ENCODE measurements at regions not wholly inside any gene's neighbourhood (a gene's known extent, or its start where the extent isn't known, plus 50 kb on each side); places are given as distances from the start of the nearest gene placed in this dataset.
A peak's percentile ranks its signal among the peaks of the same experiment; 100 is the strongest.

- ChIA-PET CTCF (ENCODE audit: partially characterized antibody) (no interaction called here), POLR2A (ENCODE audit: partially characterized antibody) (no interaction called here)
Measured at GRCh38 chr22:35475545-35475944, 65.1 kb upstream of the RASD2 start.

GRCh38 chr22:35476341-35476740 lies 64.3 kb upstream of the RASD2 start:
- Histone ChIP-seq H3K27me3 (ENCODE audit: insufficient read depth, low read length) (no peaks in the 10 kb centered on the region), H3K9me3 (ENCODE audit: control insufficient read depth in 1 of 2, low read length in 2 of 2) (no peaks in the 10 kb centered on the region), H3K4me3 (ENCODE audit: low read length in 2 of 2) (no peak overlapping the region), H3K27ac (ENCODE audit: low read depth, low read length) (no peak overlapping the region), H3K4me1 (ENCODE audit: insufficient read depth, low read length) (no peaks in the 10 kb centered on the region), H3K36me3 (ENCODE audit: insufficient read depth, low read length) (no peaks in the 10 kb centered on the region)
- Mint-ChIP-seq H3K36me3 (peaks cover 0 to 4% of the 10 kb centered on the region in 2 donors), H3K4me3 (no peak overlapping the region), H3K9me3 (peaks cover 0 to 3% (median 0%) of the 10 kb centered on the region in 8 donors), H3K4me1 (peaks cover 0 to 3% (median 2%) of the 10 kb centered on the region in 4 donors), H3K27me3 (peaks cover 24% of the 10 kb centered on the region in 2 donors), H3K27ac (no peak overlapping the region)
- DNase-seq = no peak
- POLR2A ChIA-PET (ENCODE audit: partially characterized antibody) = no interaction called here
- intact Hi-C loops (cut with micrococcal nuclease) = no loop called here
- CTCF ChIA-PET (ENCODE audit: partially characterized antibody) = no interaction called here

More at GRCh38 chr22:35475545-35475944, 65.1 kb upstream of the RASD2 start:
- H3K9me3 ChIP-seq (ENCODE audit: control insufficient read depth in 1 of 2, low read length in 2 of 2) = no peaks in the 10 kb centered on the region
- no peaks in the 10 kb centered on the region for H3K27me3 ChIP-seq (ENCODE audit: insufficient read depth, low read length)
- H3K36me3 ChIP-seq (ENCODE audit: insufficient read depth, low read length) = no peaks in the 10 kb centered on the region
- Mint-ChIP-seq H3K4me3 (no peak overlapping the region), H3K4me1 (peaks cover 0 to under 1% (median 0%) of the 10 kb centered on the region in 4 donors), H3K27ac (no peak overlapping the region), H3K36me3 (peaks cover 0 to 9% of the 10 kb centered on the region in 2 donors), H3K9me3 (peaks cover 0 to 3% (median 0%) of the 10 kb centered on the region in 8 donors), H3K27me3 (peaks cover 21% of the 10 kb centered on the region in 2 donors)
- H3K4me1 ChIP-seq (ENCODE audit: insufficient read depth, low read length) = no peaks in the 10 kb centered on the region
- intact Hi-C loops (cut with micrococcal nuclease) = no loop called here
- H3K4me3 ChIP-seq (ENCODE audit: low read length in 2 of 2) = no peak overlapping the region
- no peak overlapping the region for H3K27ac ChIP-seq (ENCODE audit: low read depth, low read length)
- no peak for DNase-seq

- POLR2A ChIA-PET (ENCODE audit: partially characterized antibody) = no interaction called here
- no peak for DNase-seq
Measured at GRCh38 chr22:35477911-35478582, 62.6 kb upstream of the RASD2 start.

GRCh38 chr22:35478633-35479107 lies 62.0 kb upstream of the RASD2 start:
- no peak overlapping the region for H3K4me3 ChIP-seq (ENCODE audit: low read length in 2 of 2)
- H3K4me1 ChIP-seq (ENCODE audit: insufficient read depth, low read length) = no peaks in the 10 kb centered on the region
- no peaks in the 10 kb centered on the region for H3K36me3 ChIP-seq (ENCODE audit: insufficient read depth, low read length)
- H3K9me3 Mint-ChIP-seq = peaks cover 0 to 4% (median 0%) of the 10 kb centered on the region in 8 donors
- POLR2A ChIA-PET (ENCODE audit: partially characterized antibody) = no interaction called here
- no peak overlapping the region for H3K27ac ChIP-seq (ENCODE audit: low read depth, low read length)
- H3K27me3 Mint-ChIP-seq = peaks cover 31 to 32% of the 10 kb centered on the region in 2 donors
- peaks cover 0 to 4% (median 3%) of the 10 kb centered on the region in 4 donors for H3K4me1 Mint-ChIP-seq
- H3K27ac Mint-ChIP-seq = no peak overlapping the region
- no peaks in the 10 kb centered on the region for H3K27me3 ChIP-seq (ENCODE audit: insufficient read depth, low read length)
- CTCF ChIA-PET (ENCODE audit: partially characterized antibody) = no interaction called here
- no peak overlapping the region for H3K4me3 Mint-ChIP-seq
- DNase-seq = no peak
- H3K36me3 Mint-ChIP-seq = no peaks in the 10 kb centered on the region
- no peaks in the 10 kb centered on the region for H3K9me3 ChIP-seq (ENCODE audit: control insufficient read depth in 1 of 2, low read length in 2 of 2)
- intact Hi-C loops (cut with micrococcal nuclease) = no loop called here

More at GRCh38 chr22:35477911-35478582, 62.6 kb upstream of the RASD2 start:
- H3K36me3 Mint-ChIP-seq = no peaks in the 10 kb centered on the region
- H3K4me3 Mint-ChIP-seq = no peak overlapping the region
- Histone ChIP-seq H3K4me1 (ENCODE audit: insufficient read depth, low read length) (no peaks in the 10 kb centered on the region), H3K36me3 (ENCODE audit: insufficient read depth, low read length) (no peaks in the 10 kb centered on the region), H3K27ac (ENCODE audit: low read depth, low read length) (no peak overlapping the region), H3K9me3 (ENCODE audit: control insufficient read depth in 1 of 2, low read length in 2 of 2) (no peaks in the 10 kb centered on the region), H3K27me3 (ENCODE audit: insufficient read depth, low read length) (no peaks in the 10 kb centered on the region), H3K4me3 (ENCODE audit: low read length in 2 of 2) (no peak overlapping the region)
- H3K4me1 Mint-ChIP-seq = peaks cover 0 to 4% (median 3%) of the 10 kb centered on the region in 4 donors
- H3K9me3 Mint-ChIP-seq = peaks cover 0 to 4% (median 0%) of the 10 kb centered on the region in 8 donors
- intact Hi-C loops (cut with micrococcal nuclease) = no loop called here
- H3K27ac Mint-ChIP-seq = no peak overlapping the region
- CTCF ChIA-PET (ENCODE audit: partially characterized antibody) = no interaction called here
- peaks cover 31 to 33% of the 10 kb centered on the region in 2 donors for H3K27me3 Mint-ChIP-seq

GRCh38 chr22:35479359-35479758 lies 61.3 kb upstream of the RASD2 start:
- Mint-ChIP-seq H3K4me3 (peak overlapping the region in 1 of 8 donors; percentile 31), H3K27me3 (peaks cover 29 to 31% of the 10 kb centered on the region in 2 donors), H3K4me1 (peaks cover 0 to 4% (median 3%) of the 10 kb centered on the region in 4 donors), H3K36me3 (no peaks in the 10 kb centered on the region), H3K27ac (no peak overlapping the region), H3K9me3 (peaks cover 0 to 4% (median 0%) of the 10 kb centered on the region in 8 donors)
- no peaks in the 10 kb centered on the region for H3K27me3 ChIP-seq (ENCODE audit: insufficient read depth, low read length)
- ChIA-PET POLR2A (ENCODE audit: partially characterized antibody) (no interaction called here), CTCF (ENCODE audit: partially characterized antibody) (no interaction called here)
- no peaks in the 10 kb centered on the region for H3K36me3 ChIP-seq (ENCODE audit: insufficient read depth, low read length)
- intact Hi-C loops (cut with micrococcal nuclease) = no loop called here
- no peaks in the 10 kb centered on the region for H3K9me3 ChIP-seq (ENCODE audit: control insufficient read depth in 1 of 2, low read length in 2 of 2)
- DNase-seq = no peak
- no peak overlapping the region for H3K27ac ChIP-seq (ENCODE audit: low read depth, low read length)
- H3K4me3 ChIP-seq (ENCODE audit: low read length in 2 of 2) = no peak overlapping the region
- no peaks in the 10 kb centered on the region for H3K4me1 ChIP-seq (ENCODE audit: insufficient read depth, low read length)

GRCh38 chr22:35479985-35480550 lies 60.6 kb upstream of the RASD2 start:
- Mint-ChIP-seq H3K27me3 (peaks cover 31 to 33% of the 10 kb centered on the region in 2 donors), H3K4me3 (no peak overlapping the region), H3K4me1 (peaks cover 0 to 4% (median 3%) of the 10 kb centered on the region in 4 donors), H3K36me3 (no peaks in the 10 kb centered on the region), H3K27ac (no peak overlapping the region), H3K9me3 (peaks cover 0 to 4% (median 0%) of the 10 kb centered on the region in 8 donors)
- CTCF ChIA-PET (ENCODE audit: partially characterized antibody) = no interaction called here
- no peak overlapping the region for H3K27ac ChIP-seq (ENCODE audit: low read depth, low read length)
- POLR2A ChIA-PET (ENCODE audit: partially characterized antibody) = no interaction called here
- no peak overlapping the region for H3K4me3 ChIP-seq (ENCODE audit: low read length in 2 of 2)
- no peaks in the 10 kb centered on the region for H3K36me3 ChIP-seq (ENCODE audit: insufficient read depth, low read length)
- intact Hi-C loops (cut with micrococcal nuclease) = no loop called here
- H3K9me3 ChIP-seq (ENCODE audit: control insufficient read depth in 1 of 2, low read length in 2 of 2) = no peaks in the 10 kb centered on the region
- DNase-seq = no peak
- no peaks in the 10 kb centered on the region for H3K27me3 ChIP-seq (ENCODE audit: insufficient read depth, low read length)
- no peaks in the 10 kb centered on the region for H3K4me1 ChIP-seq (ENCODE audit: insufficient read depth, low read length)

GRCh38 chr22:35480627-35481550 lies 59.7 kb upstream of the RASD2 start:
- no peaks in the 10 kb centered on the region for H3K9me3 ChIP-seq (ENCODE audit: control insufficient read depth in 1 of 2, low read length in 2 of 2)
- H3K36me3 ChIP-seq (ENCODE audit: insufficient read depth, low read length) = no peaks in the 10 kb centered on the region
- POLR2A ChIA-PET (ENCODE audit: partially characterized antibody) = no interaction called here
- DNase-seq = no peak
- CTCF ChIA-PET (ENCODE audit: partially characterized antibody) = no interaction called here
- H3K4me1 ChIP-seq (ENCODE audit: insufficient read depth, low read length) = no peaks in the 10 kb centered on the region
- H3K4me3 Mint-ChIP-seq = no peak overlapping the region
- H3K27ac Mint-ChIP-seq = no peak overlapping the region
- no peaks in the 10 kb centered on the region for H3K36me3 Mint-ChIP-seq
- H3K4me1 Mint-ChIP-seq = peaks cover 0 to 4% (median 3%) of the 10 kb centered on the region in 4 donors
- intact Hi-C loops (cut with micrococcal nuclease) = no loop called here
- no peak overlapping the region for H3K4me3 ChIP-seq (ENCODE audit: low read length in 2 of 2)
- H3K9me3 Mint-ChIP-seq = peaks cover 0 to 4% (median 0%) of the 10 kb centered on the region in 8 donors
- no peak overlapping the region for H3K27ac ChIP-seq (ENCODE audit: low read depth, low read length)
- H3K27me3 ChIP-seq (ENCODE audit: insufficient read depth, low read length) = no peaks in the 10 kb centered on the region
- H3K27me3 Mint-ChIP-seq = peaks cover 33 to 35% of the 10 kb centered on the region in 2 donors
